Upper lobe of right lung (tissue), 1 donor: ENCODE measurements at regions not wholly inside any gene's neighbourhood (a gene's known extent, or its start where the extent isn't known, plus 50 kb on each side); places are given as distances from the start of the nearest gene placed in this dataset.

Experiments used
- ATAC-seq: fragments of 200-7000 bp; cut with Tn5 transposase; one replicate; pipeline ENCODE4 v1.9.1; 2020; ENCODE audit warnings: mild to moderate bottlenecking, moderate library complexity
- DNase-seq: peaks from one replicate; pipeline ENCODE4 v3.0.0-alpha.2; 2020
- H3K27ac ChIP-seq: fragments of 200-600 bp; one replicate; pipeline ENCODE4 v1.8.0; 2022
- H3K27me3 ChIP-seq: fragments of 200-600 bp; one replicate; pipeline ENCODE4 v1.8.0; 2022; ENCODE audit warnings: mild to moderate bottlenecking
- H3K36me3 ChIP-seq: fragments of 200-600 bp; one replicate; pipeline ENCODE4 v1.8.0; 2022
- H3K4me1 ChIP-seq: fragments of 200-600 bp; one replicate; pipeline ENCODE4 v1.8.0; 2022
- H3K4me3 ChIP-seq: fragments of 200-600 bp; one replicate; pipeline ENCODE4 v1.8.0; 2022; ENCODE audit warnings: mild to moderate bottlenecking
- H3K9me3 ChIP-seq: fragments of 200-600 bp; one replicate; pipeline ENCODE4 v1.8.0; 2022
- CTCF ChIP-seq: fragments of 200-600 bp; IDR thresholded peaks from one replicate; pipeline ENCODE4 v1.8.0; 2022; ENCODE audit warnings: antibody characterized with exemption
- intact Hi-C: fragments of 100-400 bp; cut with DNase I; formaldehyde crosslinking; loops from one replicate; pipeline ENCODE4 v1.11.0; 2022
- donor health status: DM: no; HTN: yes; CAD: no; lungs with severe emphysema.

- ATAC-seq (no peak), DNase-seq (no peak)
- H3K9me3 ChIP-seq = no peaks in the 10 kb centered on the region
- H3K27me3 ChIP-seq = no peaks in the 10 kb centered on the region
- intact Hi-C loops = no loop called here
- TF ChIP-seq CTCF = no peak
- no peaks in the 10 kb centered on the region for H3K4me1 ChIP-seq
- H3K4me3 ChIP-seq = no peak overlapping the region
- H3K27ac ChIP-seq = no peak overlapping the region
- no peaks in the 10 kb centered on the region for H3K36me3 ChIP-seq
Observed at GRCh38 chr1:226496453-226497015, 52.0 kb upstream of the STUM start.

GRCh38 chr1:226497276-226497833 is 51.2 kb upstream of the STUM start:
- no peak for TF ChIP-seq CTCF
- no peaks in the 10 kb centered on the region for H3K36me3 ChIP-seq
- no peak for DNase-seq
- peak; percentile 14 for ATAC-seq
- no peaks in the 10 kb centered on the region for H3K9me3 ChIP-seq
- intact Hi-C loops = no loop called here
- H3K27ac ChIP-seq = no peak overlapping the region
- no peak overlapping the region for H3K4me3 ChIP-seq
- no peaks in the 10 kb centered on the region for H3K4me1 ChIP-seq
- H3K27me3 ChIP-seq = no peaks in the 10 kb centered on the region

- no peak overlapping the region for H3K27ac ChIP-seq
- intact Hi-C loops = no loop called here
- DNase-seq (no peak), ATAC-seq (no peak)
- no peak for TF ChIP-seq CTCF
- no peak overlapping the region for H3K4me3 ChIP-seq
- no peaks in the 10 kb centered on the region for H3K9me3 ChIP-seq
- H3K36me3 ChIP-seq = no peaks in the 10 kb centered on the region
- H3K4me1 ChIP-seq = no peaks in the 10 kb centered on the region
- no peaks in the 10 kb centered on the region for H3K27me3 ChIP-seq
Observed at GRCh38 chr1:226497991-226498639, 50.4 kb upstream of the STUM start.

GRCh38 chr1:226498640-226499008 is 49.9 kb upstream of the STUM start:
- ATAC-seq (no peak), DNase-seq (no peak)
- no peaks in the 10 kb centered on the region for H3K9me3 ChIP-seq
- intact Hi-C loops = no loop called here
- TF ChIP-seq CTCF = no peak
- H3K27me3 ChIP-seq = no peaks in the 10 kb centered on the region
- H3K4me1 ChIP-seq = no peaks in the 10 kb centered on the region
- H3K27ac ChIP-seq = no peak overlapping the region
- no peaks in the 10 kb centered on the region for H3K36me3 ChIP-seq
- no peak overlapping the region for H3K4me3 ChIP-seq
